AG04450 (cell line): ENCODE measurements at regions not wholly inside any gene's neighbourhood (a gene's known extent, or its start where the extent isn't known, plus 50 kb on each side); places are given as distances from the start of the nearest gene placed in this dataset.

ENCODE experiments used
- CTCF ChIA-PET: fragments of 300-600, 350-600 bp; formaldehyde crosslinking; extraction: SDS; loops from one replicate; lab custom pipeline; 2022; ENCODE audit warnings: antibody characterized with exemption, inconsistent platforms; lab: Charles Lee
- POLR2A ChIA-PET: fragments of 350-600 bp; formaldehyde crosslinking; extraction: SDS; loops from one replicate; lab custom pipeline; 2021; ENCODE audit warnings: antibody characterized with exemption, inconsistent platforms; lab: Yijun Ruan, JAX
- DNase-seq: peaks from one replicate; pipeline ENCODE4 v3.0.0-alpha.2; 2011; ENCODE audit warnings: low read depth, low spot score
- H3K27ac ChIP-seq: one replicate; pipeline ENCODE4 v1.5.1; 2012; ENCODE audit warnings: low read depth, low read length, control low read depth
- H3K27me3 ChIP-seq: one replicate; pipeline ENCODE4 v1.6.0; 2012; ENCODE audit warnings: low read length; ENCODE audit not compliant: control insufficient read depth, insufficient read depth
- H3K4me3 ChIP-seq: 2 replicates; pipeline ENCODE4 v1.5.1; 2011; ENCODE audit warnings: mild to moderate bottlenecking, low read depth, low read length, control low read depth
- H3K9me3 ChIP-seq: 2 replicates; pipeline ENCODE4 v1.5.1; 2012; ENCODE audit warnings: low read length; ENCODE audit not compliant: control insufficient read depth, insufficient read depth
- TF ChIP-seq, protein P1 (sequence below): IDR thresholded peaks from 2 replicates; pipeline ENCODE4 v1.5.1; 2011; ENCODE audit warnings: low read depth, low read length, control low read depth, inconsistent platforms

GRCh38 chr11:10990637-10991193 lies 132.9 kb upstream of the ZBED5 start:
- Histone ChIP-seq H3K27me3 (peaks cover 12% of the 10 kb centered on the region), H3K4me3 (no peak overlapping the region), H3K27ac (no peak overlapping the region), H3K9me3 (peaks cover 3% of the 10 kb centered on the region; the same call in 1 of the 2 replicates)
- ChIA-PET POLR2A (interaction anchor here (0.6 kb wide), 1 partner anchor 207 kb away, joined by 5 read pairs; no protein-coding TSS in a partner anchor), CTCF (no interaction called here)
- TF ChIP-seq, protein P1, sequence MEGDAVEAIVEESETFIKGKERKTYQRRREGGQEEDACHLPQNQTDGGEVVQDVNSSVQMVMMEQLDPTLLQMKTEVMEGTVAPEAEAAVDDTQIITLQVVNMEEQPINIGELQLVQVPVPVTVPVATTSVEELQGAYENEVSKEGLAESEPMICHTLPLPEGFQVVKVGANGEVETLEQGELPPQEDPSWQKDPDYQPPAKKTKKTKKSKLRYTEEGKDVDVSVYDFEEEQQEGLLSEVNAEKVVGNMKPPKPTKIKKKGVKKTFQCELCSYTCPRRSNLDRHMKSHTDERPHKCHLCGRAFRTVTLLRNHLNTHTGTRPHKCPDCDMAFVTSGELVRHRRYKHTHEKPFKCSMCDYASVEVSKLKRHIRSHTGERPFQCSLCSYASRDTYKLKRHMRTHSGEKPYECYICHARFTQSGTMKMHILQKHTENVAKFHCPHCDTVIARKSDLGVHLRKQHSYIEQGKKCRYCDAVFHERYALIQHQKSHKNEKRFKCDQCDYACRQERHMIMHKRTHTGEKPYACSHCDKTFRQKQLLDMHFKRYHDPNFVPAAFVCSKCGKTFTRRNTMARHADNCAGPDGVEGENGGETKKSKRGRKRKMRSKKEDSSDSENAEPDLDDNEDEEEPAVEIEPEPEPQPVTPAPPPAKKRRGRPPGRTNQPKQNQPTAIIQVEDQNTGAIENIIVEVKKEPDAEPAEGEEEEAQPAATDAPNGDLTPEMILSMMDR, result no peak
- DNase-seq, result no peak

- ChIA-PET POLR2A (no interaction called here), CTCF (no interaction called here)
- TF ChIP-seq, protein P1, result no peak
- Histone ChIP-seq H3K4me3 (no peak overlapping the region), H3K9me3 (peaks cover 3% of the 10 kb centered on the region; the same call in 1 of the 2 replicates), H3K27me3 (peaks cover 9% of the 10 kb centered on the region), H3K27ac (no peak overlapping the region)
- DNase-seq, result no peak
Observed at GRCh38 chr11:10990160-10990559, 132.3 kb upstream of the ZBED5 start.

DNA sequence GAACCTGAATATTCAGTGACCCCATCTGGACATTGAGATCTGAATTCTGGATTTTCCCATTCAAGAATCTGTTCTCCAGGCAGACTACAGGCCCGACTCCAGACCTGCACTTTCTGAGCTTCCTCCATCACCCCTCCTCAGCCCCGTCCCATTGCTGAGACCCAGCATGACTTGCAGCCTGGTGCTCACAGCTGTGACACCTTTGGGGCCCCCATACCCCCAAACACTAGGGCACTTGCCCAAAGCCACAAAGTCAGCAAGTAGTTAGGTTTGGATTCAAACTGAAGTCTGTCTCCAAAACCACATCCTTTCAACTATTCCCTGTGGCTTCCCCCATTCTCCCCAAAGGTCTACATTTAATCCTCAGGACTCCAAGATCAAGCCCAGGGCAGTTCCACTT lies 128.2 kb upstream of the ZBED5 start:
- ChIA-PET CTCF (no interaction called here), POLR2A (no interaction called here)
- Histone ChIP-seq H3K9me3 (no peaks in the 10 kb centered on the region), H3K27ac (no peak overlapping the region), H3K27me3 (peaks cover 7% of the 10 kb centered on the region), H3K4me3 (no peak overlapping the region)
- no peak for DNase-seq
- TF ChIP-seq, protein P1, result no peak

GRCh38 chr11:10984742-10985141 lies 126.9 kb upstream of the ZBED5 start:
- DNase-seq, result no peak
- TF ChIP-seq, protein P1, result no peak
- peaks cover 4% of the 10 kb centered on the region; the same call in 1 of the 2 replicates for H3K9me3 ChIP-seq
- peaks cover 9% of the 10 kb centered on the region for H3K27me3 ChIP-seq
- no peak overlapping the region for H3K27ac ChIP-seq
- POLR2A ChIA-PET, result no interaction called here
- CTCF ChIA-PET, result no interaction called here
- H3K4me3 ChIP-seq, result no peak overlapping the region

DNA sequence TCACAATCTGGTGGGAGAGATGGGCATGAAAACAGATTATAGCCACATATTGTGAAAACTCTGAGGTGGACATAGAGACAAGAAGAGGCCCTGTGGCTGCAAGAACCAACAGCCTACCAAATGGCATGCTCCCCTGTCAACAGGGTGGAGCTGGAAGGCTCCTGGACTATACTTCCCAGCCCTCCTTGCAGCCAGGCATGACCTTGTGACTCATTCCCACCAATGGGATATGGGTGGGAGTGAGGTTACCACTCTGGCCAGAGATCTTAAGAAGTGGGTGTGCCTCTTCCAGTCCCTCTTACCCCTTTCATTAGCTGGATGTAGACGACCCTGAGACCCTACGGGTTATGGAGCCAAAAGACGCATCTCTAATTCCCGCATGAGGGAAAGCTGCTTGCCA lies 126.4 kb upstream of the ZBED5 start:
- Histone ChIP-seq H3K9me3 (peaks cover 4% of the 10 kb centered on the region; the same call in 1 of the 2 replicates), H3K4me3 (no peak overlapping the region), H3K27me3 (peaks cover 14% of the 10 kb centered on the region), H3K27ac (no peak overlapping the region)
- CTCF ChIA-PET, result interaction anchor here (0.6 kb wide), 1 partner anchor 725 kb away, joined by 3 read pairs; no protein-coding TSS in a partner anchor
- TF ChIP-seq, protein P1, result no peak
- POLR2A ChIA-PET, result no interaction called here
- no peak for DNase-seq
